ENCODE measurements at regions not wholly inside any gene's neighbourhood (a gene's known extent, or its start where the extent isn't known, plus 50 kb on each side); places are given as distances from the start of the nearest gene placed in this dataset.
"Not testable (repeated sequence)": the region's sequence is repeated elsewhere in the genome, so short reads cannot be mapped to it uniquely, and the experiment has no call there.

DNA sequence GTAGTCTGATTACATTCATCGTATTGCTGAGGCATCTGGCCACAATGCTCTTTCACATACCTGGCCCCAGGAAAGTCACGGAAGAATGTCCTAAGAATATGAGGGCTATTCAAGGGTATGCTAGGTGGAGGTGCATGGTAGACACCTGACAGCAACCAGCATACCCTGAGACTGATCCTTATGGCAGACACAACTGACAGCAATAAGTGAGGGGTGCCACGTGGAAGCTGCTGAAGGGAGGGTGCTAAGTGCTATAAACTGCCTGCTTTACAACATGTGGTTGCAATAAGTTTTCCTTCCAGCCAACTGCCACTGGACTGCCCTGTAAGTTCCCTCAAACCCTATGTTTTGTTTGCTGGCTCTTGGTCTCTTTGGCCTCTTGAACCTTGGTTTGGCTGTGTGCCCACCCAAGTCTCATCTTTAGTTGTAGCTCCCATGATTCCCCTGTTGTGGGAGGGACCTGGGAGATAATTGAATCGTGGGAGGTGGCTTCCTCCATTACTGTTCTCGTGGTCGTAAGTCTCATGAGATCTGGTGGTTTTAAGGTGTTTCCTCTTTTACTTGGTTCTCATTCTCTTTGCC is 201.3 kb upstream of the MOCS1 start:
- no peaks in the 10 kb centered on the region for H3K4me1 ChIP-seq (ENCODE audit: control insufficient read depth in 1 of 2, insufficient read depth in 2 of 2, low read depth in 1 of 2, low read length in 1 of 2)
- no peak overlapping the region for H3K9ac ChIP-seq
- H3K9me2 ChIP-seq: no peaks in the 10 kb centered on the region
- ChIA-PET CTCF (no interaction called here), POLR2A (no interaction called here)
- H3K4me3 ChIP-seq (ENCODE audit: low read depth in 2 of 2, low read length in 1 of 2): no peak overlapping the region
- H2AFZ ChIP-seq (ENCODE audit: low read depth): no peak overlapping the region
- no peaks in the 10 kb centered on the region for H3K36me3 ChIP-seq (replicated peaks in 1 of 2; ENCODE audit: control insufficient read depth in 1 of 2, insufficient read depth in 2 of 2, low read length in 1 of 2)
- TF ChIP-seq RFX5 (IDR thresholded peaks at IDR 0.05; ENCODE audit: low read length) (no peak), CHD2 (IDR thresholded peaks at IDR 0.05; ENCODE audit: low read length, partially characterized antibody) (no peak), RAD21 (IDR thresholded peaks at IDR 0.05; ENCODE audit: low read length) (no peak), ELF1 (IDR thresholded peaks at IDR 0.05) (no peak), EZH2phosphoT487 (IDR thresholded peaks at IDR 0.05; ENCODE audit: borderline replicate concordance, low read depth) (no peak), TCF12 (IDR thresholded peaks at IDR 0.05) (no peak)
- H3K27me3 ChIP-seq (ENCODE audit: insufficient read depth): no peaks in the 10 kb centered on the region
- no peak for DNase-seq
- no peak overlapping the region for H3K4me2 ChIP-seq
- WGBS (ENCODE audit: low lambda C conversion rate): 32% methylated on average over 5 of the region's 6 CpGs
- H3K79me2 ChIP-seq (ENCODE audit: insufficient read depth): no peaks in the 10 kb centered on the region
- no peaks in the 10 kb centered on the region for H3F3A ChIP-seq (replicated peaks; ENCODE audit: insufficient read depth)
- no peak overlapping the region for H3K27ac ChIP-seq (ENCODE audit: low read depth in 2 of 2, low read length in 1 of 2)
- H3K9me3 ChIP-seq: no peaks in the 10 kb centered on the region
- no peaks in the 10 kb centered on the region for H4K20me1 ChIP-seq (ENCODE audit: insufficient read depth)

DNA sequence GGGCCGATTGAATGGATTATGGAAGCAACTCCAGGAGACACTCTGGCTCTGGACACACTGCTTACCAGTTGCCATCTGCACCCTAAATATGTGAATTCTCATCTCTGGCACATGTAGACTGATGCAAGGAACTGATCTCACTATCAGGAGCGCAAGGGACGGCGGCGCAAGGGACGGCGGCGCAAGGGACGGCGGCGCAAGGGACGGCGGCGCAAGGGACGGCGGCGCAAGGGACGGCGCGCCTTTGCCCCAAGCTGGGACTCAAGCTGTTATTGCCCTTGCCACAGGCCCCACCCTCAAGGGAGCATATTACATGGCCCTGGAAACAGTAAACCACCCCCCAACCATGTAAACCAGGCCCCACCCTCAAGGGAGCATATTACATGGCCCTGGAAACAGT is 199.7 kb upstream of the MOCS1 start:
- DNase-seq; H3K4me1 ChIP-seq (ENCODE audit: control insufficient read depth in 1 of 2, insufficient read depth in 2 of 2, low read depth in 1 of 2, low read length in 1 of 2); H2AFZ ChIP-seq (ENCODE audit: low read depth); H4K20me1 ChIP-seq (ENCODE audit: insufficient read depth); H3K9ac ChIP-seq; CTCF ChIA-PET; H3K4me3 ChIP-seq (ENCODE audit: low read depth in 2 of 2, low read length in 1 of 2); H3K4me2 ChIP-seq; H3K9me2 ChIP-seq; H3F3A ChIP-seq (replicated peaks; ENCODE audit: insufficient read depth); H3K36me3 ChIP-seq (replicated peaks in 1 of 2; ENCODE audit: control insufficient read depth in 1 of 2, insufficient read depth in 2 of 2, low read length in 1 of 2); POLR2A ChIA-PET; H3K27me3 ChIP-seq (ENCODE audit: insufficient read depth); H3K79me2 ChIP-seq (ENCODE audit: insufficient read depth); H3K27ac ChIP-seq (ENCODE audit: low read depth in 2 of 2, low read length in 1 of 2); H3K9me3 ChIP-seq: not testable (repeated sequence)
- 81% methylated on average over 20 of the region's 20 CpGs for WGBS (ENCODE audit: low lambda C conversion rate)

DNA sequence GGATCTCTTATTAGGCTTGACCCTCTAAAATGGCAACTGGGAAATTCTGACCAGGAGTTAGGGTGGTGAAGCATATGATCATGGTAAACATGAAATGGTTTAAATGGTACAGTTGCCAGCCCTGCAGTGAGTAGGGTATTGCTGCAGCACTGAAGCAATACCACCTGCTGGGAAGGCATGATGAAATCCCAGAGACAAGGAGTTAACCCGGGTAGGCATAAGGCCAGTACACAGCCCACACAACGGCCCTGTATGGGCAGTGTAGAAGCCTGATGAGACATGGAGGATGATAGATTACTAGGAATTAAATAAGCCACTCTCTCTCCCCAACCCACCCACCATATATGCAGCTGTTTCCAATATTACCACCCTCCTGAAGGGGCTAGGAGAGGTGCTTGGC is 197.4 kb upstream of the MOCS1 start:
- H3K4me1 ChIP-seq (ENCODE audit: control insufficient read depth in 1 of 2, insufficient read depth in 2 of 2, low read depth in 1 of 2, low read length in 1 of 2): no peaks in the 10 kb centered on the region
- H4K20me1 ChIP-seq (ENCODE audit: insufficient read depth): no peaks in the 10 kb centered on the region
- no peaks in the 10 kb centered on the region for H3K36me3 ChIP-seq (replicated peaks in 1 of 2; ENCODE audit: control insufficient read depth in 1 of 2, insufficient read depth in 2 of 2, low read length in 1 of 2)
- H3K27ac ChIP-seq (ENCODE audit: low read depth in 2 of 2, low read length in 1 of 2): no peak overlapping the region
- no peaks in the 10 kb centered on the region for H3K9me3 ChIP-seq
- CTCF ChIA-PET: no interaction called here
- no peak overlapping the region for H3K4me2 ChIP-seq
- H3F3A ChIP-seq (replicated peaks; ENCODE audit: insufficient read depth): no peaks in the 10 kb centered on the region
- 14% methylated on average over 1 of the region's 2 CpGs for WGBS (ENCODE audit: low lambda C conversion rate)
- POLR2A ChIA-PET: no interaction called here
- no peak overlapping the region for H2AFZ ChIP-seq (ENCODE audit: low read depth)
- DNase-seq: no peak
- TF ChIP-seq TCF12 (IDR thresholded peaks at IDR 0.05) (no peak), EP300 (IDR thresholded peaks at IDR 0.05; ENCODE audit: borderline replicate concordance in 1 of 2, low read depth in 1 of 2, low read length in 1 of 2) (no peak), NRF1 (IDR thresholded peaks at IDR 0.05; ENCODE audit: low read depth, low read length) (no peak), POLR2AphosphoS5 (IDR thresholded peaks at IDR 0.05; ENCODE audit: low read depth, low read length) (no peak), TAF1 (IDR thresholded peaks at IDR 0.05; ENCODE audit: borderline replicate concordance, low read depth, low read length) (no peak), ELF1 (IDR thresholded peaks at IDR 0.05) (no peak), RXRA (IDR thresholded peaks at IDR 0.05; ENCODE audit: borderline replicate concordance, low read depth) (no peak), CHD2 (IDR thresholded peaks at IDR 0.05; ENCODE audit: low read length, partially characterized antibody) (no peak), NFIC (IDR thresholded peaks at IDR 0.05; ENCODE audit: borderline replicate concordance) (no peak), YY1 (IDR thresholded peaks at IDR 0.05; ENCODE audit: low read depth) (no peak)
- TF ChIP-seq, protein P1, sequence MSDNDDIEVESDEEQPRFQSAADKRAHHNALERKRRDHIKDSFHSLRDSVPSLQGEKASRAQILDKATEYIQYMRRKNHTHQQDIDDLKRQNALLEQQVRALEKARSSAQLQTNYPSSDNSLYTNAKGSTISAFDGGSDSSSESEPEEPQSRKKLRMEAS (IDR thresholded peaks at IDR 0.05; ENCODE audit: low read depth): no peak
- TF ChIP-seq, protein P2, sequence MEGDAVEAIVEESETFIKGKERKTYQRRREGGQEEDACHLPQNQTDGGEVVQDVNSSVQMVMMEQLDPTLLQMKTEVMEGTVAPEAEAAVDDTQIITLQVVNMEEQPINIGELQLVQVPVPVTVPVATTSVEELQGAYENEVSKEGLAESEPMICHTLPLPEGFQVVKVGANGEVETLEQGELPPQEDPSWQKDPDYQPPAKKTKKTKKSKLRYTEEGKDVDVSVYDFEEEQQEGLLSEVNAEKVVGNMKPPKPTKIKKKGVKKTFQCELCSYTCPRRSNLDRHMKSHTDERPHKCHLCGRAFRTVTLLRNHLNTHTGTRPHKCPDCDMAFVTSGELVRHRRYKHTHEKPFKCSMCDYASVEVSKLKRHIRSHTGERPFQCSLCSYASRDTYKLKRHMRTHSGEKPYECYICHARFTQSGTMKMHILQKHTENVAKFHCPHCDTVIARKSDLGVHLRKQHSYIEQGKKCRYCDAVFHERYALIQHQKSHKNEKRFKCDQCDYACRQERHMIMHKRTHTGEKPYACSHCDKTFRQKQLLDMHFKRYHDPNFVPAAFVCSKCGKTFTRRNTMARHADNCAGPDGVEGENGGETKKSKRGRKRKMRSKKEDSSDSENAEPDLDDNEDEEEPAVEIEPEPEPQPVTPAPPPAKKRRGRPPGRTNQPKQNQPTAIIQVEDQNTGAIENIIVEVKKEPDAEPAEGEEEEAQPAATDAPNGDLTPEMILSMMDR (IDR thresholded peaks at IDR 0.05): no peak
- TF ChIP-seq, protein P3, sequence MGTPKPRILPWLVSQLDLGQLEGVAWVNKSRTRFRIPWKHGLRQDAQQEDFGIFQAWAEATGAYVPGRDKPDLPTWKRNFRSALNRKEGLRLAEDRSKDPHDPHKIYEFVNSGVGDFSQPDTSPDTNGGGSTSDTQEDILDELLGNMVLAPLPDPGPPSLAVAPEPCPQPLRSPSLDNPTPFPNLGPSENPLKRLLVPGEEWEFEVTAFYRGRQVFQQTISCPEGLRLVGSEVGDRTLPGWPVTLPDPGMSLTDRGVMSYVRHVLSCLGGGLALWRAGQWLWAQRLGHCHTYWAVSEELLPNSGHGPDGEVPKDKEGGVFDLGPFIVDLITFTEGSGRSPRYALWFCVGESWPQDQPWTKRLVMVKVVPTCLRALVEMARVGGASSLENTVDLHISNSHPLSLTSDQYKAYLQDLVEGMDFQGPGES (IDR thresholded peaks at IDR 0.05; ENCODE audit: low read depth, low read length): no peak
- no peaks in the 10 kb centered on the region for H3K79me2 ChIP-seq (ENCODE audit: insufficient read depth)
- H3K27me3 ChIP-seq (ENCODE audit: insufficient read depth): no peaks in the 10 kb centered on the region
- no peaks in the 10 kb centered on the region for H3K9me2 ChIP-seq
- H3K4me3 ChIP-seq (ENCODE audit: low read depth in 2 of 2, low read length in 1 of 2): no peak overlapping the region
- no peak overlapping the region for H3K9ac ChIP-seq
